ENCODE measurements at regions not wholly inside any gene's neighbourhood (a gene's known extent, or its start where the extent isn't known, plus 50 kb on each side); places are given as distances from the start of the nearest gene placed in this dataset.

DNA sequence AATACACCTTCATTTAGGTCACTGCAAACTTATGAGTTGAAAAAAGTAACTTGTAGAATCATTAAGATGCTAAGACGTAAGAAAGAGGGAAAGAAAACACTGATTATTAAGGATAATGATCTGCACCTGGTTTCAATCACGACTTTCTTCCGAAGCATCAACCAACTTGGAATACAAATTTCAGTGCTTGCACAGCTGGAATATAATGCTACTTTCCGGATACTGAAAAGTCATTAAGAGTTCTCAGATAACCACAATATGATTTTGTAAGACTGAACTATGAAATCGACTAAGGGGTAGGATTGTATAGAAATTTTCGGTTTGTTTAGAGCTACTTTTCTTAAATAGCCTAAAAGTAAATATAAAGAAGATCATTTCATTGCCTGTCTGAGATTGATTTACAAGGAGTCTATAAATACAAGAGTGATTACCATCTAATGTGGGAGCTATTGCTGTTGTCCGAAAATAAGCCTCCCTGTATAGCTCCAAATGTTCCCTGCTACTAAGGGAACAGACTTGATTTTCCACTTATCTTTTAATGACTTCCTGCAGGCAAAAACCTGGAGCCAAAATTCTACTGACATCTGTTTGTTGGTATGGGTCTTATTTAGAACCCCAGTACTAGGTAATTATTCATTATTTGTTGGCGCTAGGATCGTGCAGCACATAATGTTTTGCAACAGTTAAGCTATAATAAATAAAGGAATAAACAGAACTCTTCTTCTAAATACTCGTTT is 673.3 kb downstream of the KCNT2 start:
- no TSS peak for BruUV-seq (replicated peaks)
- H3K36me3 ChIP-seq (ENCODE audit: low read depth): no peaks in the 10 kb centered on the region
- POLR2A ChIA-PET (ENCODE audit: unreplicated experiment): no interaction called here
- no peak overlapping the region for H3K4me2 ChIP-seq
- no peaks in the 10 kb centered on the region; the same call in 1 of the 2 replicates for H3K9me2 ChIP-seq (ENCODE audit: insufficient read depth)
- no peaks in the 10 kb centered on the region for H3K79me2 ChIP-seq (ENCODE audit: low read depth)
- no peaks in the 10 kb centered on the region for H4K20me1 ChIP-seq (ENCODE audit: insufficient read depth)
- intact Hi-C loops (cut with micrococcal nuclease; ENCODE audit: unreplicated experiment): no loop called here
- H3K4me1 ChIP-seq (replicated peaks; ENCODE audit: insufficient read depth): no peaks in the 10 kb centered on the region
- DNase-seq: no peak
- H3K27ac ChIP-seq: no peak overlapping the region
- no peaks in the 10 kb centered on the region for H3K27me3 ChIP-seq (ENCODE audit: insufficient read depth, low read depth)
- no peak overlapping the region for H2AFZ ChIP-seq
- no peak for TF ChIP-seq CTCF (conservative IDR thresholded peaks at IDR 0.05)
- no peak for TF ChIP-seq EZH2 (IDR thresholded peaks at IDR 0.05; ENCODE audit: low read depth)
- no peaks in the 10 kb centered on the region for H3K9me3 ChIP-seq (ENCODE audit: insufficient read depth, low read depth)
- H3K4me3 ChIP-seq: no peak overlapping the region
- CTCF ChIA-PET: interaction anchor here (0.6 kb wide), 1 partner anchor 45 kb away, joined by 3 read pairs; no protein-coding TSS in a partner anchor
- no peaks in the 10 kb centered on the region for H3F3A ChIP-seq (ENCODE audit: insufficient read depth, low read depth)

DNA sequence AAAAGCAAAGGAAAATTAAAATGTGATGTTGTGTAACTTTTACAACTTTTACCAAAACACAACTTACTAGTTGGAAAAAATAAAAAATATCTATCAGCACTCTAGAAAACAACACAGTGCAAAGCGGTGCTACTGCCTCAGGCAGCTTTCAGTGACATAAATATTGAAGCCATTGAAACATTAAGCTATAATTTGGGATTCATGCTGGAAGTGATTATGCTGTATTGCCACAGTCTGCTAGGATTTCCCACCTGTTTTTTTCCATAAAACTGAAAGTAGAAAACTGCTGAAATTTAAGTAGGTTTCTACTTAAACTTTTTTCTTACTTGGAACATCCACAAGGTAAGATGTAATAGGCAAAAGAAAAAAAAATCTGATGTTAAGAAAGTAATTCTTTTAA is 674.4 kb downstream of the KCNT2 start:
- H3K9me3 ChIP-seq (ENCODE audit: insufficient read depth, low read depth): no peaks in the 10 kb centered on the region
- no peak overlapping the region for H3K27ac ChIP-seq
- H2AFZ ChIP-seq: no peak overlapping the region
- no peak overlapping the region for H3K4me2 ChIP-seq
- H3F3A ChIP-seq (ENCODE audit: insufficient read depth, low read depth): no peaks in the 10 kb centered on the region
- no peaks in the 10 kb centered on the region for H3K27me3 ChIP-seq (ENCODE audit: insufficient read depth, low read depth)
- no peak for DNase-seq
- H3K36me3 ChIP-seq (ENCODE audit: low read depth): no peaks in the 10 kb centered on the region
- no TSS peak for BruUV-seq (replicated peaks)
- H3K4me1 ChIP-seq (replicated peaks; ENCODE audit: insufficient read depth): no peaks in the 10 kb centered on the region
- H4K20me1 ChIP-seq (ENCODE audit: insufficient read depth): no peaks in the 10 kb centered on the region
- intact Hi-C loops (cut with micrococcal nuclease; ENCODE audit: unreplicated experiment): no loop called here
- ChIA-PET CTCF (no interaction called here), POLR2A (ENCODE audit: unreplicated experiment) (no interaction called here)
- TF ChIP-seq CTCF (conservative IDR thresholded peaks at IDR 0.05) (no peak), EZH2 (IDR thresholded peaks at IDR 0.05; ENCODE audit: low read depth) (no peak)
- no peaks in the 10 kb centered on the region; the same call in 1 of the 2 replicates for H3K9me2 ChIP-seq (ENCODE audit: insufficient read depth)
- H3K79me2 ChIP-seq (ENCODE audit: low read depth): no peaks in the 10 kb centered on the region
- no peak overlapping the region for H3K4me3 ChIP-seq

GRCh38 chr1:195915826-195916225 is 692.4 kb downstream of the KCNT2 start:
- no peak overlapping the region for H3K4me2 ChIP-seq
- H3K9me2 ChIP-seq (ENCODE audit: insufficient read depth): no peaks in the 10 kb centered on the region
- no peaks in the 10 kb centered on the region for H3K36me3 ChIP-seq (ENCODE audit: low read depth)
- H4K20me1 ChIP-seq (ENCODE audit: insufficient read depth): no peaks in the 10 kb centered on the region
- intact Hi-C loops (cut with micrococcal nuclease; ENCODE audit: unreplicated experiment): no loop called here
- H3K27me3 ChIP-seq (ENCODE audit: insufficient read depth, low read depth): no peaks in the 10 kb centered on the region
- DNase-seq: no peak
- TF ChIP-seq EZH2 (IDR thresholded peaks at IDR 0.05; ENCODE audit: low read depth) (no peak), CTCF (conservative IDR thresholded peaks at IDR 0.05) (no peak)
- ChIA-PET CTCF (no interaction called here), POLR2A (ENCODE audit: unreplicated experiment) (no interaction called here)
- H2AFZ ChIP-seq: no peak overlapping the region
- no TSS peak for BruUV-seq (replicated peaks)
- H3K27ac ChIP-seq: no peak overlapping the region
- H3K4me1 ChIP-seq (replicated peaks; ENCODE audit: insufficient read depth): no peaks in the 10 kb centered on the region
- H3K79me2 ChIP-seq (ENCODE audit: low read depth): no peaks in the 10 kb centered on the region
- no peak overlapping the region for H3K4me3 ChIP-seq
- H3F3A ChIP-seq (ENCODE audit: insufficient read depth, low read depth): no peaks in the 10 kb centered on the region
- no peaks in the 10 kb centered on the region for H3K9me3 ChIP-seq (ENCODE audit: insufficient read depth, low read depth)

Measured in PC-9 (cell line).